Transverse colon (tissue), 4 donors: ENCODE measurements at regions not wholly inside any gene's neighbourhood (a gene's known extent, or its start where the extent isn't known, plus 50 kb on each side); places are given as distances from the start of the nearest gene placed in this dataset.

Experiments used
- DNase-seq: peaks from one replicate; pipeline ENCODE4 v3.0.0-alpha.2; 2019
- H3K27ac ChIP-seq, 4 donors: fragments of 200-600 bp; sonication (generic); 2 replicates each; pipeline ENCODE4 v1.5.1; 2016 to 2018; ENCODE audit warnings: inconsistent platforms in 4 of 4
- H3K27me3 ChIP-seq: fragments of 200-600 bp; sonication (generic); 2 replicates; pipeline ENCODE4 v1.5.1; 2017; ENCODE audit warnings: inconsistent platforms
- H3K36me3 ChIP-seq, 4 donors: fragments of 200-600 bp; sonication (generic); 2 replicates each; pipeline ENCODE4 v1.5.1; 2017 to 2019; ENCODE audit warnings: inconsistent platforms in 4 of 4
- H3K4me1 ChIP-seq, 4 donors: fragments of 200-600 bp; sonication (generic); 2 replicates each; pipeline ENCODE4 v1.5.1; 2017 to 2020; ENCODE audit warnings: inconsistent platforms in 4 of 4
- H3K4me3 ChIP-seq, 4 donors: fragments of 200-600 bp; sonication (generic); 1 replicate in 1 of 4; 2 replicates in 3 of 4; pipeline versions ENCODE4 v1.5.1 to v1.6.1; 2017 to 2019; ENCODE audit warnings: inconsistent platforms in 4 of 4
- H3K9me3 ChIP-seq, 2 donors: fragments of 200-600 bp; sonication (generic); 2 replicates each; pipeline ENCODE4 v1.5.1; 2017 to 2019; ENCODE audit warnings: inconsistent platforms in 2 of 2
- CTCF ChIP-seq, 5 experiments: fragments of 200-600 bp in 3 of 5; fragments of 450-650 bp in 2 of 5; sonication (generic) in 3 of 5; IDR thresholded peaks; 1 replicate in 2 of 5; 2 replicates in 3 of 5; pipeline ENCODE4 v1.5.1; 2016 to 2017; ENCODE audit warnings: antibody characterized with exemption in 5 of 5, inconsistent platforms in 3 of 5, mild to moderate bottlenecking in 2 of 5, moderate library complexity in 1 of 5
- EP300 ChIP-seq: sonication (generic); formaldehyde crosslinking; IDR thresholded peaks from one replicate; pipeline ENCODE4 v1.6.1; 2017; ENCODE audit warnings: antibody characterized with exemption, low read depth
- POLR2A ChIP-seq: fragments of 450-650 bp; IDR thresholded peaks from one replicate; pipeline ENCODE4 v1.6.1; 2016; ENCODE audit warnings: antibody characterized with exemption, mild to moderate bottlenecking, moderate library complexity
- POLR2AphosphoS5 ChIP-seq, 3 donors: sonication (generic); formaldehyde crosslinking; IDR thresholded peaks; one replicate each; pipeline ENCODE4 v1.6.1; 2016; ENCODE audit warnings: antibody characterized with exemption in 3 of 3
- WGBS, 2 donors: methylation state at CpG; one replicate each; pipeline ENCODE4 v1.1.5; 2018; ENCODE audit warnings: low coverage in 1 of 2; 5-methylcytosine and 5-hydroxymethylcytosine counted together
- in situ Hi-C, 4 donors: fragments of 200-750 bp; cut with MboI; loops; one replicate each; pipeline versions ENCODE4 v1.15.0 to v1.15.1; 2017; ENCODE audit warnings: low sequenced_read_pairs in 3 of 4, low pct_ligation_motif_present in 1 of 4, low pct_unique_long_range_greater_than_20kb in 1 of 4
- intact Hi-C: fragments of 100-400 bp; cut with DNase I; formaldehyde crosslinking; loops from one replicate; pipeline ENCODE4 v1.15.1; 2023; ENCODE audit warnings: low total_unique reads

- no peaks in the 10 kb centered on the region for H3K36me3 ChIP-seq
- intact Hi-C loops (no loop called here), in situ Hi-C loops (no loop called here)
- no peaks in the 10 kb centered on the region for H3K4me1 ChIP-seq
- H3K27ac ChIP-seq = no peak overlapping the region
- no peak for DNase-seq
- TF ChIP-seq CTCF (IDR thresholded peaks at IDR 0.05) = no peak
- TF ChIP-seq POLR2AphosphoS5 (IDR thresholded peaks at IDR 0.05) = no peak
- no peak for TF ChIP-seq EP300
- no peak for TF ChIP-seq POLR2A
- H3K9me3 ChIP-seq = no peaks in the 10 kb centered on the region
- no peaks in the 10 kb centered on the region for H3K27me3 ChIP-seq
- no peak overlapping the region for H3K4me3 ChIP-seq
- 71 to 91% methylated on average over 5 of the region's 5 CpGs for WGBS, 2 donors
Observed at GRCh38 chr3:59506191-59506590, 456.4 kb upstream of the CFAP20DC start.

DNA sequence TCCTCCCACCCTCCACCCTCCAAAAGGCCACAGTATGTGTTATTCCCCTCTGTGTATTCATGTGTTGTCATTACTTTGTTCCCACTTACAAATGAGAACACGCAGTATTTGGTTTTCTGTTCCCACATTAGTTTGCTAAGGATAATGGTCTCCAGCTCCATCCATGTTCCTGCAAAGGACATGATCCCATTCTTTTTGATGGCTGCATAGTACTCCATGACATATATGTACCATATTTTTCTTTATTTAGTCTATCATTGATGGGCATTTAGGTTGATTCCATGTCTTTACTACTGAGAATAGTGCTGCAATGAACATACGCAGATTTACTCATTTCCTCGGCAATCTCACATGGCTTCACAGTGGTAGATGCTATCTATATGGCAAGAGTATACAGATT, 453.6 kb upstream of the CFAP20DC start:
- Histone ChIP-seq H3K27ac (no peak overlapping the region), H3K36me3 (no peaks in the 10 kb centered on the region), H3K9me3 (no peaks in the 10 kb centered on the region), H3K4me3 (no peak overlapping the region), H3K27me3 (no peaks in the 10 kb centered on the region), H3K4me1 (no peaks in the 10 kb centered on the region)
- 92 to 97% methylated on average over 2 to 3 of the region's 3 CpGs for WGBS, 2 donors
- no peak for DNase-seq
- in situ Hi-C loops (no loop called here), intact Hi-C loops (no loop called here)
- no peak for TF ChIP-seq EP300
- no peak for TF ChIP-seq POLR2A
- no peak for TF ChIP-seq POLR2AphosphoS5 (IDR thresholded peaks at IDR 0.05)
- TF ChIP-seq CTCF (IDR thresholded peaks at IDR 0.05) = no peak

DNA sequence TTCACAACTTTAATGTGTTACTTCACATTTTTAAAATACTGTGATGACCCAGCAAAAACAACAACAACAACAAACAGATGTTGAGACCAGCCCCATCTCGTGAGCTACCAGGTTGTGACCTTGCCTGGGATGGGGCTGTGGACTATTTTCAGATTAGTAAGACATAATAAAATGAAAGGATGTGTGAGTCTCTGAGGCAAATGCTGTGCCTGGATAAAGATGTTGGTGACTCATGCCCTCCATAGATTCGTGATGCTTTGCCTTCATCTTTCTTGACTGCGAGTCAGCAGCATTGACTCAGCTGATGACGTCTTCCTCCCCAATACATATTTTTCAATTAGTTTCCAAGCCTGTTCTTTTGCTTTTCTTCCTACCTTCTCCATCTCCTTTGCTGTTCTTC, 453.0 kb upstream of the CFAP20DC start:
- no peaks in the 10 kb centered on the region for H3K4me1 ChIP-seq
- no peak overlapping the region for H3K27ac ChIP-seq
- no peaks in the 10 kb centered on the region for H3K36me3 ChIP-seq
- no peaks in the 10 kb centered on the region for H3K27me3 ChIP-seq
- H3K4me3 ChIP-seq = no peak overlapping the region
- 60% methylated on average over 4 of the region's 4 CpGs; no CpG with 5 or more reads in 1 of the 2 donors for WGBS, 2 donors
- H3K9me3 ChIP-seq = no peaks in the 10 kb centered on the region
- in situ Hi-C loops = no loop called here
- DNase-seq = no peak
- intact Hi-C loops = no loop called here
- TF ChIP-seq CTCF (IDR thresholded peaks at IDR 0.05) (no peak), EP300 (no peak), POLR2A (no peak), POLR2AphosphoS5 (IDR thresholded peaks at IDR 0.05) (no peak)

DNA sequence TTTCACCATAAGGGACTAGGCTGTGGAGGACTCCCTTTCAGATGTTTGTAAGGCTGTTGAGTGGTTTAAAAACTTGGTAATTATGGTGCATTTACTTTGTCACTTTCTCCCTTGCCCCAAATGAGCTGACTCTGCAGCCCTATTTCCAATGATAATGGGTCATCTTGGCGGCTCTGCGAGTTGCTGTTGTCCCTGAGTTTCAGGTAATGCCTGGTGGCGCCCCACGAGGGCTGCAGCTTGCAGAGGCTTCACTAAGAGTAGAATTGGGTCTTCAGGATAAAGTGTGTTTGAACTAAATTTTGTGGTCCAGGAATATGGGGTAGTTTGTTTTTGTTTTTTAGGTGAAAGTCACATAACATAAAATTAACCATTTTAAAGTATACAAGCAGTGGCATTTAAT, 450.1 kb upstream of the CFAP20DC start:
- no peaks in the 10 kb centered on the region for H3K4me1 ChIP-seq
- intact Hi-C loops (no loop called here), in situ Hi-C loops (no loop called here)
- no peak for TF ChIP-seq EP300
- no peak for TF ChIP-seq POLR2AphosphoS5 (IDR thresholded peaks at IDR 0.05)
- no peak for TF ChIP-seq POLR2A
- no peak for TF ChIP-seq CTCF (IDR thresholded peaks at IDR 0.05)
- no peak overlapping the region for H3K4me3 ChIP-seq
- H3K27me3 ChIP-seq = no peaks in the 10 kb centered on the region
- no peak overlapping the region for H3K27ac ChIP-seq
- DNase-seq = no peak
- no peaks in the 10 kb centered on the region for H3K36me3 ChIP-seq
- WGBS, 2 donors = 98% methylated on average over 4 of the region's 4 CpGs; no CpG with 5 or more reads in 1 of the 2 donors
- no peaks in the 10 kb centered on the region for H3K9me3 ChIP-seq
